H9 (cell line): ENCODE measurements at regions not wholly inside any gene's neighbourhood (a gene's known extent, or its start where the extent isn't known, plus 50 kb on each side); places are given as distances from the start of the nearest gene placed in this dataset.

Source experiments
- DNase-seq: peaks from one replicate; pipeline ENCODE4 v3.0.0-alpha.2; 2017
- H2AFZ ChIP-seq: one replicate; pipeline ENCODE4 v1.6.1; 2013; ENCODE audit warnings: mild to moderate bottlenecking, low read length, control low read depth, moderate library complexity
- H2AK5ac ChIP-seq: 2 replicates; pipeline ENCODE4 v1.6.1; 2013; ENCODE audit warnings: low read length, control low read depth, mixed read lengths; ENCODE audit not compliant: insufficient read length
- H2BK120ac ChIP-seq: one replicate; pipeline ENCODE4 v1.6.1; 2013; ENCODE audit warnings: low read depth, mild to moderate bottlenecking, low read length, control low read depth, inconsistent platforms; ENCODE audit not compliant: poor library complexity, severe bottlenecking
- H2BK12ac ChIP-seq: 2 replicates; pipeline ENCODE4 v1.6.1; 2013; ENCODE audit warnings: low read length, control low read depth, mixed read lengths, low read depth; ENCODE audit not compliant: insufficient read length
- H2BK15ac ChIP-seq: 2 replicates; pipeline ENCODE4 v1.6.1; 2013; ENCODE audit warnings: low read depth, low read length, control low read depth
- H2BK20ac ChIP-seq: one replicate; pipeline ENCODE4 v1.6.1; 2013; ENCODE audit warnings: low read depth, mild to moderate bottlenecking, low read length, control low read depth, inconsistent platforms; ENCODE audit not compliant: poor library complexity, severe bottlenecking
- H2BK5ac ChIP-seq: 2 replicates; pipeline ENCODE4 v1.6.1; 2013; ENCODE audit warnings: low read length, control low read depth, mixed read lengths; ENCODE audit not compliant: insufficient read length
- H3K14ac ChIP-seq: 2 replicates; pipeline ENCODE4 v1.6.1; 2013; ENCODE audit warnings: low read length, control low read depth; ENCODE audit not compliant: insufficient read depth
- H3K18ac ChIP-seq: 2 replicates; pipeline ENCODE4 v1.6.1; 2013; ENCODE audit warnings: low read depth, mild to moderate bottlenecking, mixed read lengths, low read length, control low read depth; ENCODE audit not compliant: insufficient read length
- H3K23ac ChIP-seq: 2 replicates; pipeline ENCODE4 v1.6.1; 2013; ENCODE audit warnings: low read length, control low read depth, mixed read lengths, low read depth; ENCODE audit not compliant: insufficient read length
- H3K23me2 ChIP-seq: 2 replicates; pipeline ENCODE4 v1.6.1; 2013; ENCODE audit warnings: low read depth, mild to moderate bottlenecking, mixed read lengths, low read length, control low read depth; ENCODE audit not compliant: insufficient read length, poor library complexity, severe bottlenecking
- H3K27ac ChIP-seq: 2 replicates; pipeline ENCODE4 v1.5.1; 2013; ENCODE audit warnings: low read length, control low read depth, mixed read lengths, low read depth; ENCODE audit not compliant: insufficient read length
- H3K27me3 ChIP-seq: 2 replicates; pipeline ENCODE4 v1.6.1; 2013; ENCODE audit warnings: low read length, control low read depth, inconsistent platforms; ENCODE audit not compliant: insufficient read depth
- H3K4ac ChIP-seq: 2 replicates; pipeline ENCODE4 v1.6.1; 2013; ENCODE audit warnings: low read depth, mild to moderate bottlenecking, control low read depth, inconsistent platforms, low read length, moderate library complexity
- H3K4me1 ChIP-seq: 2 replicates; pipeline ENCODE4 v1.6.1; 2013; ENCODE audit warnings: low read length, control low read depth, inconsistent platforms; ENCODE audit not compliant: insufficient read depth
- H3K4me2 ChIP-seq: 2 replicates; pipeline ENCODE4 v1.6.1; 2013; ENCODE audit warnings: low read length, control low read depth, mixed read lengths; ENCODE audit not compliant: insufficient read length, insufficient read depth
- H3K56ac ChIP-seq: 2 replicates; pipeline ENCODE4 v1.6.1; 2013; ENCODE audit warnings: low read depth, mild to moderate bottlenecking, mixed read lengths, low read length, control low read depth; ENCODE audit not compliant: insufficient read length
- H3K79me1 ChIP-seq: 2 replicates; pipeline ENCODE4 v1.6.1; 2013; ENCODE audit warnings: low read depth, mild to moderate bottlenecking, moderate library complexity, low read length, control low read depth, inconsistent platforms; ENCODE audit not compliant: insufficient read depth, poor library complexity, severe bottlenecking
- H3K79me2 ChIP-seq: 2 replicates; pipeline ENCODE4 v1.6.1; 2013; ENCODE audit warnings: low read length, control low read depth, inconsistent platforms; ENCODE audit not compliant: insufficient read depth
- H3K9ac ChIP-seq: 2 replicates; pipeline ENCODE4 v1.6.1; 2013; ENCODE audit warnings: low read length, control low read depth, mixed read lengths; ENCODE audit not compliant: insufficient read length; ENCODE audit errors: extremely low read depth
- H3K9me3 ChIP-seq: one replicate; pipeline ENCODE4 v1.6.1; 2013; ENCODE audit warnings: low read depth, low read length, inconsistent platforms; ENCODE audit not compliant: control insufficient read depth
- H3T11ph ChIP-seq: one replicate; pipeline ENCODE4 v1.6.1; 2013; ENCODE audit warnings: mild to moderate bottlenecking, low read length, control low read depth, inconsistent platforms
- H4K20me1 ChIP-seq: one replicate; pipeline ENCODE4 v1.6.1; 2013; ENCODE audit not compliant: control insufficient read depth, insufficient read length, insufficient read depth
- H4K5ac ChIP-seq: 2 replicates; pipeline ENCODE4 v1.6.1; 2013; ENCODE audit warnings: low read depth, mild to moderate bottlenecking, mixed read lengths, low read length, control low read depth; ENCODE audit not compliant: insufficient read length
- H4K8ac ChIP-seq: replicated peaks from 2 replicates; pipeline ENCODE4 v1.6.1; 2013; ENCODE audit warnings: low read length, control low read depth, mixed read lengths, low read depth; ENCODE audit not compliant: insufficient read length
- H4K91ac ChIP-seq: 2 replicates; pipeline ENCODE4 v1.6.1; 2013; ENCODE audit warnings: low read depth, mild to moderate bottlenecking, moderate library complexity, mixed read lengths, low read length, control low read depth; ENCODE audit not compliant: insufficient read length
- H3K27ac Mint-ChIP-seq, 3 experiments: 2 replicates in 2 of 3; 3 replicates in 1 of 3; pipeline ENCODE4 v1.8.0; 2020 to 2021; ENCODE audit warnings: mixed read lengths in 3 of 3, mild to moderate bottlenecking in 1 of 3, moderate library complexity in 1 of 3
- H3K27me3 Mint-ChIP-seq: 2 replicates; pipeline ENCODE4 v1.8.0; 2021; ENCODE audit warnings: low read depth, mild to moderate bottlenecking, moderate library complexity, mixed read lengths
- H3K36me3 Mint-ChIP-seq, 3 experiments: 2 replicates in 2 of 3; 3 replicates in 1 of 3; pipeline ENCODE4 v1.8.0; 2020 to 2021; ENCODE audit warnings: low read depth in 3 of 3, mixed read lengths in 3 of 3; ENCODE audit not compliant: insufficient read depth in 1 of 3
- H3K4me1 Mint-ChIP-seq, 2 experiments: 2 replicates each; pipeline ENCODE4 v1.8.0; 2020; ENCODE audit warnings: mixed read lengths in 2 of 2
- H3K4me3 Mint-ChIP-seq, 2 experiments: 2 replicates in 1 of 2; 3 replicates in 1 of 2; pipeline ENCODE4 v1.8.0; 2020 to 2021; ENCODE audit warnings: mild to moderate bottlenecking in 2 of 2, mixed read lengths in 2 of 2, moderate library complexity in 1 of 2
- H3K9me3 Mint-ChIP-seq, 2 experiments: 2 replicates in 1 of 2; 3 replicates in 1 of 2; pipeline ENCODE4 v1.8.0; 2020; ENCODE audit warnings: mild to moderate bottlenecking in 2 of 2, mixed read lengths in 2 of 2, moderate library complexity in 1 of 2
- CTCF ChIP-seq: fragments of 200-600 bp; sonication (generic); conservative IDR thresholded peaks from 3 replicates; pipeline ENCODE4 v1.8.0; 2021; ENCODE audit warnings: antibody characterized with exemption, mild to moderate bottlenecking
- WGBS: extraction: QIAGEN DNeasy Blood & Tissue Kit; methylation state at CpG from one replicate; pipeline ENCODE4 v1.1.7; 2013; ENCODE audit warnings: missing lambda C conversion rate, low lambda C conversion rate, mixed read lengths; ENCODE audit not compliant: insufficient read length; ENCODE audit errors: extremely low coverage; 5-methylcytosine and 5-hydroxymethylcytosine counted together

- Histone ChIP-seq H3K27me3 (no peaks in the 10 kb centered on the region), H4K20me1 (no peaks in the 10 kb centered on the region), H3K18ac (no peak overlapping the region), H3K56ac (no peak overlapping the region), H2BK12ac (no peak overlapping the region), H3K79me1 (no peaks in the 10 kb centered on the region), H2AK5ac (no peak overlapping the region), H3K4me2 (no peak overlapping the region), H3K79me2 (no peaks in the 10 kb centered on the region), H3K23ac (no peak overlapping the region), H4K8ac (no peak overlapping the region), H3K9ac (no peak overlapping the region), H3K9me3 (no peaks in the 10 kb centered on the region), H3K14ac (no peak overlapping the region), H2BK5ac (no peak overlapping the region), H3T11ph (no peak overlapping the region), H2AFZ (no peak overlapping the region), H2BK120ac (no peak overlapping the region), H4K5ac (no peak overlapping the region), H4K91ac (no peak overlapping the region), H3K4ac (no peak overlapping the region), H2BK15ac (no peak overlapping the region), H3K27ac (no peak overlapping the region), H3K4me1 (no peaks in the 10 kb centered on the region), H3K23me2 (no peaks in the 10 kb centered on the region), H2BK20ac (no peak overlapping the region)
- no CpG with 5 or more reads among the region's 2 CpGs for WGBS
- peaks cover 14% of the 10 kb centered on the region for H3K27me3 Mint-ChIP-seq
- H3K36me3 Mint-ChIP-seq: no peaks in the 10 kb centered on the region; a peak in 2 of 7 replicates
- no peaks in the 10 kb centered on the region for H3K4me1 Mint-ChIP-seq
- H3K9me3 Mint-ChIP-seq: peaks cover 7 to 10% of the 10 kb centered on the region in 2 experiments; a peak in 4 of 5 replicates
- no peak for DNase-seq
- no peak for TF ChIP-seq CTCF
- no peak overlapping the region for H3K27ac Mint-ChIP-seq
- H3K4me3 Mint-ChIP-seq: no peak overlapping the region
Measured at GRCh38 chr2:41821167-41821566, 226.7 kb upstream of the PKDCC start.
